BJ (cell line): ENCODE measurements at regions not wholly inside any gene's neighbourhood (a gene's known extent, or its start where the extent isn't known, plus 50 kb on each side); places are given as distances from the start of the nearest gene placed in this dataset.

Source experiments
- CTCF ChIA-PET: fragments of 350-600 bp; formaldehyde crosslinking; extraction: SDS; loops from one replicate; lab custom pipeline; 2021; ENCODE audit warnings: antibody characterized with exemption, inconsistent platforms; lab: Yijun Ruan, JAX
- POLR2A ChIA-PET: fragments of 300-600 bp; sonication (Branson Sonifier 250); formaldehyde crosslinking; extraction: SDS; loops from one replicate; lab custom pipeline; 2021; ENCODE audit warnings: antibody characterized with exemption; lab: Charles Lee
- DNase-seq: peaks from one replicate; pipeline ENCODE4 v3.0.0-alpha.2; 2011; ENCODE audit warnings: low read depth
- H3K27me3 ChIP-seq: 2 replicates; pipeline ENCODE4 v1.6.0; 2011; ENCODE audit warnings: low read length; ENCODE audit not compliant: control insufficient read depth, insufficient read depth
- H3K36me3 ChIP-seq: 2 replicates; pipeline ENCODE4 v1.5.1; 2011; ENCODE audit warnings: low read length; ENCODE audit not compliant: control insufficient read depth, insufficient read depth
- H3K4me3 ChIP-seq: 2 replicates; pipeline ENCODE4 v1.5.1; 2011; ENCODE audit warnings: low read depth, mild to moderate bottlenecking, control low read depth, low read length
- TF ChIP-seq, protein P1 (sequence below): IDR thresholded peaks from 2 replicates; pipeline ENCODE4 v1.5.1; 2011; ENCODE audit warnings: low read depth, mild to moderate bottlenecking, control low read depth, inconsistent platforms, low read length, moderate library complexity; ENCODE audit not compliant: insufficient read depth

DNA sequence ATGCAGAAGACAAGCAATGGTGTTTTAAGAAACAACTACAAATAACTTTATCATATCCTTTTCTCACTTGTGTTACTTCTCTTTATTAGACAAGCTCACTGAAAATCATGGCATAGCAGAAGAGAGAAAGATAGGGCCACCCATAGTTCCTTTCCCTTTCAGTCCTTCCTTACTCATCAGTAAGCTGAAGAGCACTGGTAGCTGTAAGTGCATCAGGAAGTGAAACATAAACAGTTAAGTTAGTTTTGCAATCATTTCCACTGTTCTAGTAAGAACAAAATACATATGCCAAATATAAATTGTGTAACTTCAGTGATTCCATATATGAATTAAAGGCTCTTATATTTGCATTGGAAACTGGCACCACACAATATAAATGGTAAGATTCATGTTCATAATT, 220.1 kb downstream of the HACE1 start:
- ChIA-PET POLR2A (no interaction called here), CTCF (no interaction called here)

DNA sequence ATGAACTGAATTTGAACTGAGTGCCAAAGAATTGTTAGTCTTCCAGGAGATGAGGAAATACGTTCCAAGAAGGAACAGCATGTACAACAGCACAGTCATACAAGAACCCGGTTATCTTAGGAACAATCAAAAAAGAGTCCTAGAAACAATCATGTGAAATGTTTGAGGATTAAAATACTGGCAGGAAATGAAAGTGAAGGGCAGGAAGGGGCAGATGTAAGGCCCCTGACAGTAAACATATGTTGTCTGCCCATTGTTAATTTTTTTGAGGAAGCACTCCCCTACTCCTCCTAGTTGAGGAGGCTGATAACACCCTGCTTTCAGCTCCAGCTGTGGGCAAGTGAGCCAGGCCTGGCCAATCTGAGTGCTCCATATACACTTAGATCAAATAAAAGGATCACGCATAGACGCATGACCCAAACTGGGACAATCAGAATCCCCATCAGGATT, 220.9 kb downstream of the HACE1 start:
- TF ChIP-seq, protein P1, sequence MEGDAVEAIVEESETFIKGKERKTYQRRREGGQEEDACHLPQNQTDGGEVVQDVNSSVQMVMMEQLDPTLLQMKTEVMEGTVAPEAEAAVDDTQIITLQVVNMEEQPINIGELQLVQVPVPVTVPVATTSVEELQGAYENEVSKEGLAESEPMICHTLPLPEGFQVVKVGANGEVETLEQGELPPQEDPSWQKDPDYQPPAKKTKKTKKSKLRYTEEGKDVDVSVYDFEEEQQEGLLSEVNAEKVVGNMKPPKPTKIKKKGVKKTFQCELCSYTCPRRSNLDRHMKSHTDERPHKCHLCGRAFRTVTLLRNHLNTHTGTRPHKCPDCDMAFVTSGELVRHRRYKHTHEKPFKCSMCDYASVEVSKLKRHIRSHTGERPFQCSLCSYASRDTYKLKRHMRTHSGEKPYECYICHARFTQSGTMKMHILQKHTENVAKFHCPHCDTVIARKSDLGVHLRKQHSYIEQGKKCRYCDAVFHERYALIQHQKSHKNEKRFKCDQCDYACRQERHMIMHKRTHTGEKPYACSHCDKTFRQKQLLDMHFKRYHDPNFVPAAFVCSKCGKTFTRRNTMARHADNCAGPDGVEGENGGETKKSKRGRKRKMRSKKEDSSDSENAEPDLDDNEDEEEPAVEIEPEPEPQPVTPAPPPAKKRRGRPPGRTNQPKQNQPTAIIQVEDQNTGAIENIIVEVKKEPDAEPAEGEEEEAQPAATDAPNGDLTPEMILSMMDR: no peak
- ChIA-PET CTCF (no interaction called here), POLR2A (no interaction called here)
- Histone ChIP-seq H3K27me3 (no peaks in the 10 kb centered on the region), H3K4me3 (no peak overlapping the region), H3K36me3 (no peaks in the 10 kb centered on the region)
- DNase-seq: no peak

More for the DNA sequence above, 220.1 kb downstream of the HACE1 start:
- TF ChIP-seq, protein P1: no peak
- H3K36me3 ChIP-seq: no peaks in the 10 kb centered on the region
- no peak for DNase-seq
- no peak overlapping the region for H3K4me3 ChIP-seq
- no peaks in the 10 kb centered on the region for H3K27me3 ChIP-seq

DNA sequence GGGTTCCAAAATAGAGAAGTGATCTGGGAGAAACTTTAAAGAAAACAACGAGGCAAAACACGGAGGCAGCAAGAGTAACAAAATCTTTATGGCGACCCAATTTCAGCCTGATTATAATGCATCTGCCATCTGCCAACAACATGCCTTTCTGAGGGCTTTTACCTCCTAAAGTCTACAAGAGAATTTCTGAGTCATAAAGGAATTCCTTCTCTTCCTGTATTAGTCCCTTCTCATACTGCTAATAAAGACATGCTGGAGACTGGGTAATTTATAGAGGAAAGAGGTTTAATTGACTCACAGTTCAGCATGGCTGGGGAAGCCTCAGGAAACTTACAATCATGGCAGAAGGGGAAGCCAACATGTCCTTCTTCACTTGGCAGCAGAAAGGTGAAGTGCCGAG, 226.6 kb downstream of the HACE1 start:
- no peak overlapping the region for H3K4me3 ChIP-seq
- no peak for DNase-seq
- no peaks in the 10 kb centered on the region for H3K36me3 ChIP-seq
- ChIA-PET CTCF (interaction anchor here (1.0 kb wide), 1 partner anchor 10 kb away, joined by 3 read pairs; no protein-coding TSS in a partner anchor), POLR2A (no interaction called here)
- TF ChIP-seq, protein P1: no peak
- no peaks in the 10 kb centered on the region for H3K27me3 ChIP-seq

DNA sequence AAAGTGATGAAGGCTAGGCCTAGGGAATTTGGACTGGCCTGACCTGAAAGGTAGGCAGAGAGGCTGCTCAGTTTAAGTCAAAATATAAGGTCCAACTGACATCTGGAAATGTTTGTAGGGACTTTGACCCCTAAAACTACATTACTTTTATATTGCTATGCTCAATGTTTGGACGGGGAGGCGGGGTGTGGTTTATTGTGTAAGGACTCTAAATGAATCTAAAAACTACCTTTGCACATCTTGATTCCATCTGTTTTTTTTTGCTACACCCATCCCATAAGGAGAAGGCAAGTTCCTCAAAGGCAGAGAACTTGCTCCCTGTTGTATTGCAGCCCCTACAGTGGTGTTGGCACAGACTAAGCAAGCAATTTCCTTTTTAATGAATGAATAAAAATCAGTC, 227.1 kb downstream of the HACE1 start:
- Histone ChIP-seq H3K36me3 (no peaks in the 10 kb centered on the region), H3K4me3 (no peak overlapping the region), H3K27me3 (no peaks in the 10 kb centered on the region)
- no peak for DNase-seq
- CTCF ChIA-PET: interaction anchor here (1.0 kb wide), 1 partner anchor 10 kb away, joined by 3 read pairs; no protein-coding TSS in a partner anchor
- POLR2A ChIA-PET: no interaction called here
- TF ChIP-seq, protein P1: no peak

DNA sequence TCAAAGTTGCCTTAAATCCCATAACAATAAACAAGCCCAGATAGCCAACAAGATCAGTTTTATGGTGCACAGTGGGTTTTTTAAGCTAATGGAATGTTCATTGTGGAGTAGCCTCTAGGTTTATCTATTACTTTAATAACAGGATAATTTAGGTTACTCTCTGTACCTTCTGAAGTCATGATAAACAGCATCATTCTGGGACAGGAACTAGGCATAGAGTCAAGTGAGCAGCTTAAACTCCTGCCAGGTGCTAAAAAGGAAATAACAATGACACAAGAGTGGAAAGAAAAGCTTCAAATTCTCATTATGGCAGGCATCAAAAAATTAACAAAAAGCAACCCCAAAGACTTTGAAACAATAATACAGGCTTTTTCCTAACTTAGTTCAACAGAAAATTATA, 228.8 kb downstream of the HACE1 start:
- no peak overlapping the region for H3K4me3 ChIP-seq
- ChIA-PET POLR2A (no interaction called here), CTCF (no interaction called here)
- no peaks in the 10 kb centered on the region for H3K27me3 ChIP-seq
- no peaks in the 10 kb centered on the region for H3K36me3 ChIP-seq
- TF ChIP-seq, protein P1: no peak
- no peak for DNase-seq
